Hippocampal formation (tissue), 2 donors: ENCODE measurements at regions not wholly inside any gene's neighbourhood (a gene's known extent, or its start where the extent isn't known, plus 50 kb on each side); places are given as distances from the start of the nearest gene placed in this dataset.

ENCODE experiments used
- DNase-seq, 2 donors: peaks; one replicate each; lab custom pipeline; 2025; lab: John Stamatoyannopoulos, UW

- DNase-seq: no peak
Observed at GRCh38 chr14:49016381-49016780, 569.8 kb downstream of the RPS29 start.

GRCh38 chr14:49014476-49014875 is 571.7 kb downstream of the RPS29 start:
- DNase-seq: no peak

- DNase-seq: no peak
Observed at GRCh38 chr14:49008363-49008762, 577.8 kb downstream of the RPS29 start.

- DNase-seq: no peak
Observed at GRCh38 chr14:48991141-48991540, 595.0 kb downstream of the RPS29 start.

- DNase-seq: no peak
Observed at GRCh38 chr14:48983351-48983888, 602.8 kb downstream of the RPS29 start.

- DNase-seq: no peak
Observed at GRCh38 chr14:48974994-48975393, 611.2 kb downstream of the RPS29 start.

GRCh38 chr14:48973151-48973550 is 613.0 kb downstream of the RPS29 start:
- DNase-seq: no peak

GRCh38 chr14:48970943-48971342 is 615.2 kb downstream of the RPS29 start:
- DNase-seq: no peak

- DNase-seq: no peak
Observed at GRCh38 chr14:48967419-48967818, 618.8 kb downstream of the RPS29 start.

GRCh38 chr14:48963231-48963790 is 622.9 kb downstream of the RPS29 start:
- no peak for DNase-seq

- no peak for DNase-seq
Observed at GRCh38 chr14:48957486-48957885, 628.7 kb downstream of the RPS29 start.

GRCh38 chr14:48955857-48956256 is 630.3 kb downstream of the RPS29 start:
- DNase-seq: no peak

- DNase-seq: no peak
Observed at GRCh38 chr14:48954446-48954845, 631.7 kb downstream of the RPS29 start.

- DNase-seq: no peak
Observed at GRCh38 chr14:48944809-48945208, 641.4 kb downstream of the RPS29 start.

- DNase-seq: peak in 1 of 2 donors; percentile 11
Observed at GRCh38 chr14:48943913-48944312, 642.3 kb downstream of the RPS29 start.

- no peak for DNase-seq
Observed at GRCh38 chr14:48937541-48938195, 648.5 kb downstream of the RPS29 start.

GRCh38 chr14:48936849-48937248 is 649.3 kb downstream of the RPS29 start:
- DNase-seq: no peak

GRCh38 chr14:48936362-48936761 is 649.8 kb downstream of the RPS29 start:
- no peak for DNase-seq

GRCh38 chr14:48925184-48925583 is 661.0 kb downstream of the RPS29 start:
- DNase-seq: peak in 1 of 2 donors; percentile 8

GRCh38 chr14:48914921-48915320 is 671.3 kb downstream of the RPS29 start:
- DNase-seq: no peak

- DNase-seq: no peak
Observed at GRCh38 chr14:48914382-48914781, 671.8 kb downstream of the RPS29 start.

GRCh38 chr14:48900565-48900964 is 685.6 kb downstream of the RPS29 start:
- no peak for DNase-seq

- DNase-seq: no peak
Observed at GRCh38 chr14:48890333-48890732, 695.8 kb downstream of the RPS29 start.
